Right lung (tissue), 2 donors: ENCODE measurements at regions not wholly inside any gene's neighbourhood (a gene's known extent, or its start where the extent isn't known, plus 50 kb on each side); places are given as distances from the start of the nearest gene placed in this dataset.
A peak's percentile ranks its signal among the peaks of the same experiment; 100 is the strongest.

ENCODE experiments used
- DNase-seq, 2 donors: peaks; one replicate each; pipeline ENCODE4 v3.0.0-alpha.2; 2013

DNA sequence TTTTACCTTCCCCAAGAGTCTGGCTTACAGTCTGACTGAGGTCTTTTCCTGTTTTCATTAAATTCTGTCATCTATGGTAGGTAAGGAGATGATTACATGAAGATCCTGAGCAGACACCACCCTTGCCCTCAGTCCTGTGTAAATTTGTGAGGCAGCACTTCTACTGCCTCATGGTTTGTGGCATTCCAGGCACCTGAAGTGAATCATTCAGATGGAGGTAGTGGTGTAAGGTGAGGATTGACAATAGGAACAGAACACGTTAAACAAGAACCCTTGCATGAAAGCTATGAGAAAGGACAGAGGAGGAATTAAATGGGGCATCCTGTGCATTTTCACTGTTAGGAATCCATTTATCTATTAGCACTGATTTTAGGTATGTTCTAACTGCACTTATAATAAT is 618.6 kb downstream of the TLL1 start:
- DNase-seq, result no peak

DNA sequence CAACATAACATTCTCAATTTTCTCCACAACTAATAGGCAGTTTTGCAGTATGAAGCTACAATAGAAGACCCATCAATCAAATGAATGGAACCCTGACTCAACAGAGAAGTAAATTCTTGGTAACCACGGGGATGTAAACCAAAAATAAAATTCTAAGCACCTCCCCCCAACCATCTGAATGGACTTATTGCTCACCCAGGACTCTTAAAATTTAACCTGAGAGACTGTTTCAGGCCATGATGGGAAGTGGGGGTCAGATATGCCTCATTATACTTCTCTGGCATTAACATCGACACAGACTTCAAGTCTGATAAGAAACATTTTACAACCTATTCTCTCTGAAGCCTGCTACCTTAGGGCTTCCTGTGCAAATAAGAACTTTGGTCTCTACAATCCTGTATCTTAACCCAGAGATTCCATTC is 620.9 kb downstream of the TLL1 start:
- no peak for DNase-seq

- DNase-seq, result peak in 1 of 2 donors; percentile 1
Measured at GRCh38 chr4:166498546-166498945, 625.5 kb downstream of the TLL1 start.

GRCh38 chr4:166499820-166500219 is 626.8 kb downstream of the TLL1 start:
- no peak for DNase-seq

DNA sequence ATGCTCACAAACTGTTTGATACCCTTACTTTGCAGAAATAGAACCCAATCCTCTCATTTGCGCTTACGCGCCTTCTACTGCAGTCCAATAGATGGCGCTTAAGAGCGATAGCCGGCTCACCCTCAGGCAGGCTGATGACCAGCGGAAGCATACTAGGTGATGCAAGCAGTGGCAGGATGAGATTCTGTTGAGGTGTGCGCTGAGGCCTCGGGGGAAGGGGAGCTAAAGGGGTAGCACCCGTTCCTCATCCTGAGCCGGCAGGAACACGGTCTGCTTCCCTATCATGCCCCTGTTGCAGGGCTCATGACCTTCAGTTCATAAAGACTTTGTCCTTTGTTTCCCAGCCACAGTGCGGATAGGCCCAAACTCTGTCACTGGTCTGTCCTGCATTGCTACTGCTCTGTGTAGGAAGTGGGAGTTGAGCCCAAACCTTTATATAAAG is 628.9 kb downstream of the TLL1 start:
- DNase-seq, result peak in 1 of 2 donors; percentile 0

DNA sequence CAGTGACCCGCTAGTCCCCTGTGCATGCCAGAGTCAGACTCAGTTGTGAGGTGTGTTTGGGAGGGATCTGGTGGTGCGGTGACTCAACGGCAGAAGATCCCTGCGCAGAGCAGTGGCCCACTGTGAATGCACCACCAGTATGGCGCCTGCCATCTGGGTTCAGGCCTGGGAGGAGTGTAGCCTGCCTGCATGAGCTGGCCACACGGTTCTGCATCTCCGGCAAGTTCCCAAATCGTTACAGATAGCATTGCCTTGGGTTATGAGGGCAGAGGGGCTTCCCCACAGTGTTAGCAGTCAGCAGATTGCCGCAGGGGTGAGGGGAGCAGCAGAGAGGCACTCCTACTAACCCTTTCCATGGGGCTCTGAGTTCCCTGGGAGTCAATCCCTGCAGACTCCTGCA is 629.6 kb downstream of the TLL1 start:
- no peak for DNase-seq

GRCh38 chr4:166506051-166506450 is 633.0 kb downstream of the TLL1 start:
- DNase-seq, result no peak

- no peak for DNase-seq
Measured at GRCh38 chr4:166512267-166512666, 639.2 kb downstream of the TLL1 start.

GRCh38 chr4:166518315-166518714 is 645.3 kb downstream of the TLL1 start:
- no peak for DNase-seq

DNA sequence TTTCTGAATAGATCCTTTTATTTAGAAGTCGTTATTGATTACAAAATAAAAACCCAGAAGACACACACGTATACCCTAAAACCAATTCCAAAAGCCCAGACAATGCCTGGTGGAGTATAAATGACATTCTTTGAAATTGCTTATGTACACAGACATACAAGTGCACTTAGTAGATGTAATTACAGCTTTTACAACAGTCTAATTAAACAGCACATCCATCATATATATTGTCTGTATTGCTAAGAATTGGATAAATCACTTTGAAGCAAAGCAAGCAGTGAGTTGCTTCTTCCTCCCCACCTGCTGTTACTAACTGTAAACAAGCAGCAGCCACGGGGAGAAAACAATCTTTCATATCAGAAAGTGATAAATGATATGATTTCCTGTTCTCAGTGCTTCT is 645.7 kb downstream of the TLL1 start:
- no peak for DNase-seq

DNA sequence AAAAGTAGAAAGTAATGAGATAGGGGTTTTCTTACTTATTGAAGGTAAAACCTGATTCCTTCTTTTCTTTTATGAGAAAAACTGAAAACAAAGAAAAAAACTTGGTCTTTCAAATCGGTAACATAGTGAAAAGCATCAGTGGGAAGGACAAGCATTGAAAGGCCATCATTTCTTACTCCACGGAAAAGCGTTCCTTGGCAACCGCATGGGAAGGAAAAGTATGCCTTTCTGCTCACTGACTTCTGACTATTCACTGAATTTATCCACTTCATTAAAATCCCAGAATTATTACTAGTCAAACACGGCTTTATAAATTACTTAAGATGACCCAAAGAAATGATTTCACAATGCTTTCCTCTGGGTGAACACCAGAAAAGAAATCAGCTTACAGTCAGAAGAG is 646.7 kb downstream of the TLL1 start:
- DNase-seq, result no peak

DNA sequence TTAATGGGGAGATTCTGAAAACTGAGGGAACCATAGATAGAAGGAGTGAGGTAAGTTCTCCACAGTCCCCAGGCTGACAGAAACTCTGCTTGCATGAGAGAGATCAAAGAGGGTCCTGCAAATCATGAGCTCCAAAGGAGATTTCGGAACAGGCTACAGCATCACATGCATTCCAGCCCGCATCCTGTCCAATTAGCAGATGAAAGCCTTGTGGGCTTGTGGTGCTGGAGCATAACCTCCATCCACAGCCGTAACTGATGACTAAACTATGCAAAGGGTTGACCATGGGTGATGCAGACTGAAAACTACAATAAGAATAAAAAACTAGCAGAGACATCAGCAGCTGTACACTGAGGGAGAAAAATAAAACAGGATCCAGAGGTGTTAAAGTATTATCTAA is 654.5 kb downstream of the TLL1 start:
- no peak for DNase-seq

DNA sequence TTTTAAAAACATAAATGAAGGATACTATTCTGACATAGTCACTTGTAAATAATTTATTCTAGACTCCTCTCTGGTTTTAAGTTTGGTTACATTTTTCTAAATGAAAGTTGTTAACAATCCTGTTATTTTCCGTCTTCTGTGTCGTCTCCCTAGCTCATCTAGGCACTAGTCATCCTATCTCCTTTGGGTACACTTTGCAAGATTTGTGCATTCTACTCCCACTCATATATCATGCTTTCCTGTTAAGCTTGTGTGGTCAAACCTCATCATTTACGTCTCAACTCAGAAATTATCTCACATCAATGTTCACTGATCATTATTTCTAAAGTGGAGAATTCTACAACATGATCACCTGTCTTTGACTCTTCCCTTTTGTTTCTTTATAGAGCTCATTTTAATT is 658.7 kb downstream of the TLL1 start:
- no peak for DNase-seq

DNA sequence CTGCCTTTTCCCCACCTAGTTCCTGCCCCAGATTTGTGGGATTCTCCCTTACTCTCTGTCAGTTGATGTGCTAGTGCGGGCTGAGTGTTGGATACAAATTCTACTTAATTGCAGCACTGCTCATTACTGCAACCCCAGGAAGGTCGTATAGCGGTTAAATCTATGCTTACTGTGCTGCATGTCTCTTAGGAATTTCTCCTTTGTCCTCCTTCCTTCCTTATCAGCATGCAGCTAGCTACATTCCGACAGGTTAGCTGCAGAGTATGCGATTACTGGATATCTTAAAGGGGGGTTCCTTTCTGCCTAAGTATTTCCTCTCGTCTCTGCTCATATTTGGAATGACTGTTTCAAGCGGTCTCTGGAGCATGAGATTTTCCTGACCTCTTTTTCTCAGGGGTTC is 662.8 kb downstream of the TLL1 start:
- no peak for DNase-seq

DNA sequence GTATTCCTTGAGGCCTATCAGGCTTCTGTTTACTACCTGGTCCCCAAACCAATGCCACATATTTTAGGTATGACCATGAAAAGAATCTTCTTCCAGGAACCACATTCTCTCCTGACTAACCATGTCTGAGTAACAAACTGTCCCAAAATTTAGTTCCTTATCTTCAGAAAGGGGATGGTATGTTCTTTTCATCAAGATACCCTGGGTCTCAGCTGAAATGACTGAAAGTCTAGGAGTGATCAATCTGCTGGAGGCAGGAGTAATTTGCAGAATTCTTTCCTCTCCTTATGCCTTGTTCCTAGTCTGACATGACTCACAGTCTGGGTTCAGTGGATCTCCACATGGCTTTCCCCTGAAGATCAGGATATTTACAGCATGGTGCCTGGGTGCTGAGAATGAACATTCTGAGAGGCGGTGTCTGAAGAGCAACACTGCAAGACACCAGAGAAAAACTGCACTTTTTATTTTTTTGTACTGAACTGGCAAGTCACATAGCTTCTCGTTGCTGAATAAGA is 665.5 kb downstream of the TLL1 start:
- no peak for DNase-seq

DNA sequence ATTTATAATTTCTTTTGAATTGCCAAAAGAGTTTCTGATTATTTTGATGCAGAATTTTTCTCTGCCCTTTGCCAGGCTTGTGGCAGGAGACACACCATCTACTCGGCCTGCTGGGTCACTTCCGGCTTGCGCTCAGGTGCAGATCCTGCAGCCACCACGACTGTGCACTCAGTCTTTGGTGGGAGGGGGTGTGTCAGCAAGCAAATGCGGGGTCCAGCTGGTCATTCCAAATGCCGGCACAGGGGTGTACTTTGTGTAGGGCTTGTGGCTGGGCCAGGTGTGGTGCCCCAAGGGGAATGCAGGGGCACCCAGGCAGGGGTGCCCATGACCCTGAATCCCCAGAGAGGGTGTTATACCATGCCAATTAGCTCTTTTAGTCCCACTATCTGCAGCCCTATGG is 673.0 kb downstream of the TLL1 start:
- DNase-seq, result no peak

DNA sequence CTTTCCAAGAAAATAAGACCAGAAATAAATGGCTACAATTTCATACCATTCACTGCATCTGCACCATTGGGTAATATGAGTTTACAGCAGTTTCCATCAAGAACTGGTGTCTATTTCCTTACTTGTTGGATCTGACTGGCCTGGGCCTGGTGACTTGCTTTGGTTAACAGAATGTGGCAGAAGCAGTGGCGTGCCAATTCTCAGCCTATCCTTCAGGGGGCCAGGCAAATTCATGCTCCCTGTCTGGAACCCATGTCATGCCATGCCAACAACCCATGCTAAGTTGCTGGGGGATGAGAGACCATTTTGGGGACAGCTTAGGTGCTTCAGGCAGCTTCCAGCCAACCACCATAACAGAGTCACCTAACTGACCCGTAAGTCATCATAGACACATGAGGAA is 656.7 kb downstream of the SPOCK3 start:
- DNase-seq, result no peak

- DNase-seq, result no peak
Measured at GRCh38 chr4:166585491-166585890, 648.8 kb downstream of the SPOCK3 start.

DNA sequence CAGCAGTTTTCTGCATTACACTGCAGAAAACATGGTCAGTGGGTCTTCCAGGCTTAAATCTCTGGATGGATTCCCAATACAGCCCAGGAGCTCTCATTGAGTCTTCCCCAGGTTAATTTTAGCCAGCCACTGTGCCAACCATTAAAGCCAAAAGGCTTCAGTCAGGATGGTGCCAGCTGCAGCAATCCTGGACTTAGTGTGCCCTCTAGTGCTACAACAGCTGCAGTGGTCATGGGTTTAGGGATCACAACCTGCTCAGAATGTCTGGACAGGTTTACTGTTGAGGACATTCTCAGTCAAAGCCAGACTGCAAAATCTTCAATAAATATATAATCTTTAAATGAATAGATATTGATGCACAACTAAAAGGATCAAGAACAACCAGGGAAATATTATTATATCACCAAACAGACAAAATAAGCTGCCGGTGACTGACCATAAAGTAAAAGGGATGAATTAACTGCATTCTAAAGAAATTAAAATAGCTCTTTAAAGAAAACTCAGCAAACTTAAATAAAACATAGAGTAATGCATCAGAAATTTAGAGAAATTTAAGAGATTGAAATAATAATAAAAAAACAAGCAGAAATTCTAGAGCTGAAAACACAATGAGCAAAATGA is 639.9 kb downstream of the SPOCK3 start:
- no peak for DNase-seq

- DNase-seq, result no peak
Measured at GRCh38 chr4:166600264-166600663, 634.0 kb downstream of the SPOCK3 start.

DNA sequence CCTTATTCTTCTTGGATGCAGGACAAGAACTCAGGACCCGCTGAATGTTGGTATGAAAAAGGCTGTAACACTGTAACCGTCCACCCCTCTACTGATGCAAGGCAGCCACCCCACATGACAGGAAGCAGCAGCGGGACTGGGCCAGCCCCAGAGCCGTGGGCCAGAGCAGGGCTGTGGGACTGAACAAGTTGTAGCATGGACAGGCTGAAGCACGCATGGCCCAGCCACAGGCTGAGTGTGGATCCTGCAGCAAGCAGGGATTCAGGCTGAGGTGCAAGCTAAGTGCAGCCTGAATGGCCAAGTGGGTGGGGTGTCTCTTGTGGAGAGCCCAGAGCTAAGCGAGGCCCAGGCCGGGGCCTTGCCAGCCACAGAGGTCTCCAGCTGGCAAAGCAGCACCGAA is 632.2 kb downstream of the SPOCK3 start:
- no peak for DNase-seq

- DNase-seq, result no peak
Measured at GRCh38 chr4:166622425-166622977, 611.8 kb downstream of the SPOCK3 start.

GRCh38 chr4:166625018-166625637 is 609.2 kb downstream of the SPOCK3 start:
- DNase-seq, result no peak

DNA sequence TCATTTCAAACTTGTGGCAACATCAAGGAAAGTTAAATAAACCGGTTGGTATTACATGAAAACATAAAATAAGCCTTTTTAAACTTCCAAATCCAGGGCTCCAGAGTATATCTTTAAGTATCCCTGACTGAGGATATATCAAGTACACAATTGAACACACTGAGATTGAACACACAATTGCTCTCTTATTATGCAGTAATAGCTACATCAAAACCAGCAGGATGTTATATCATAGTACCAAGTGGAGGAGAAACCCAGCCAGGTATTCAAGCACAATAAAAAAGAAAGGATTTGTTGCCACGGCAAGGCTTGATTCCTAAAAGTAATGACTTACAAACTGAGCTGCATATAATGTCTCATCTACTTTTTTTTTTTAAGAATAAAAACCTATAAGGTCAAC is 605.8 kb downstream of the SPOCK3 start:
- no peak for DNase-seq
